ENCODE measurements at regions not wholly inside any gene's neighbourhood (a gene's known extent, or its start where the extent isn't known, plus 50 kb on each side); places are given as distances from the start of the nearest gene placed in this dataset.
"Not testable (repeated sequence)": the region's sequence is repeated elsewhere in the genome, so short reads cannot be mapped to it uniquely, and the experiment has no call there.

DNA sequence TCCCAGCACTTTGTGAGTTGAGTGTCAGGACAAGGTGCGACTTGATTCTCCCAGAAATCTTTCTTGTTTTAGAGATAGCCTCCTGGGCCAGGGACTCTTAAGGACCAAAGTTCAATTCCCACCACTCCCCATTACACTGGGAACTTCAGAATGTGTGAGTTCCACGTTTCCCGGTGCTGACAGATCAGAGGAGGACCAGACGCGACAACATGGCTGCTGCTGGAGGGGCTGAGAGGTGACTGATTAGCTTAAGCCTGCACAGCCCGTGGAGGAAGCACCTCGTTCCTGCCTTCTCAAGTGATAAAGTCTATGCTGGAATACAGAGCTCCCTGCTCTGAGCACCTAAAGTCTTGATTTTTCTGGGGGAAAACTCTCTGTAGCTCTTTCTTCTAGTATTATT is 175.2 kb upstream of the FERMT1 start:
- TF ChIP-seq, protein P1, sequence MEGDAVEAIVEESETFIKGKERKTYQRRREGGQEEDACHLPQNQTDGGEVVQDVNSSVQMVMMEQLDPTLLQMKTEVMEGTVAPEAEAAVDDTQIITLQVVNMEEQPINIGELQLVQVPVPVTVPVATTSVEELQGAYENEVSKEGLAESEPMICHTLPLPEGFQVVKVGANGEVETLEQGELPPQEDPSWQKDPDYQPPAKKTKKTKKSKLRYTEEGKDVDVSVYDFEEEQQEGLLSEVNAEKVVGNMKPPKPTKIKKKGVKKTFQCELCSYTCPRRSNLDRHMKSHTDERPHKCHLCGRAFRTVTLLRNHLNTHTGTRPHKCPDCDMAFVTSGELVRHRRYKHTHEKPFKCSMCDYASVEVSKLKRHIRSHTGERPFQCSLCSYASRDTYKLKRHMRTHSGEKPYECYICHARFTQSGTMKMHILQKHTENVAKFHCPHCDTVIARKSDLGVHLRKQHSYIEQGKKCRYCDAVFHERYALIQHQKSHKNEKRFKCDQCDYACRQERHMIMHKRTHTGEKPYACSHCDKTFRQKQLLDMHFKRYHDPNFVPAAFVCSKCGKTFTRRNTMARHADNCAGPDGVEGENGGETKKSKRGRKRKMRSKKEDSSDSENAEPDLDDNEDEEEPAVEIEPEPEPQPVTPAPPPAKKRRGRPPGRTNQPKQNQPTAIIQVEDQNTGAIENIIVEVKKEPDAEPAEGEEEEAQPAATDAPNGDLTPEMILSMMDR (IDR thresholded peaks at IDR 0.05; ENCODE audit: borderline replicate concordance, insufficient read depth, low read depth, low read length) = no peak

DNA sequence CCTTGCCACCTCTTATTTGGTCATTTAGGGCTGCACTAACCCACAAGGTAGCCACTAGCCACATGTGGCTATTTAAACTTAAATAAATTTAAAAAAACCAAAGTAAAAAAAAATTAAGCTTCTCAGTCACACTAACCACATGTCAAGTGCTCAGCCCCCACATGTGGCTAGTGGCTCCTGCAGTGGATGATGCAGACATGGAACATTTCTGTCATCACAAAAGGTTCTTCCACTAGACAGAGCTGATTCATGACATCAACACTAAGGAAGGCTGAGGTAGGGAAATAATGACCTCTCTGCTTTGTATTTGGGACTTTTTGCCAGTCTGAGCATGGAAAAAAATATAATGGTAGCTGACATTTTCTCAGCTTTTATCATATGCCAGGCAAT is 173.0 kb upstream of the FERMT1 start:
- no peak overlapping the region for H3K4me3 ChIP-seq (ENCODE audit: low read depth, low read length)
- TF ChIP-seq, protein P1 (IDR thresholded peaks at IDR 0.05; ENCODE audit: borderline replicate concordance, insufficient read depth, low read depth, low read length) = no peak

More for the DNA sequence above, 175.2 kb upstream of the FERMT1 start:
- H3K4me3 ChIP-seq (ENCODE audit: low read depth, low read length) = no peak overlapping the region

DNA sequence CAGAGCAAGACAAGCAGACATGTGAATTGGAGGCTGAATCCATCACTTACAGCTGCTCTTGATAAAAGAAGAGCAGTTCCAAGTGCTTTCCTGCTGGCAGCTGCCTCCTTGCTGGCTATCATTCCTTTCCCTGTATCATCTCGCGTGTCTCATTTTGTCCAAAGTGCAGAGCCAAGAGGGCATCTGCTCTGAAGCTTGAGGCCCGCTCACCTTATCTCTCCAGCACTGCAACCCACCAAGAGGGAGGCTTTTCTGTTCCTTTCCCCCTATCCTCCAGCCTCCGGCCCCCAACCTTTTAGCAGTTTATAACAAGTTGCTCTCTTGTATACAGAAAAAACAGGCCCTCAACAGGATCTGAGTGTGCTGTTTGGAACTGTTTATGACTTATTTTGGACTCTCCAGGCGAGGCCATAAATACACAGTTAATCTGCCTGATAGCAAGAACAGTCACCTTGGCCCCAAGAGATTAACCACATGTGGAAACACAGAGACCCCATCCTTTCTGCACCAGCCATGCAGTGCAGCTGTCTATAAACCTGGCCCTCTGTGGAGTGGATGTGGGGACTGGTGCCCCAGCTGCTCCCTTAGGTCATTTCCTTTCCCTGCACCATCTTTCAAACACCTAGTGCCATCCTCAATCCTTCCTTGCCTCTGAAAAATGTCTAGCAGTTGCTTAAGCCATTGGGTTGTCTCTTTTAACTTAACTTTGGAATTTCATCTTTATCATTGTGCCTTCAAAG is 172.5 kb upstream of the FERMT1 start:
- TF ChIP-seq, protein P1 (IDR thresholded peaks at IDR 0.05; ENCODE audit: borderline replicate concordance, insufficient read depth, low read depth, low read length) = no peak
- no peak overlapping the region for H3K4me3 ChIP-seq (ENCODE audit: low read depth, low read length)

DNA sequence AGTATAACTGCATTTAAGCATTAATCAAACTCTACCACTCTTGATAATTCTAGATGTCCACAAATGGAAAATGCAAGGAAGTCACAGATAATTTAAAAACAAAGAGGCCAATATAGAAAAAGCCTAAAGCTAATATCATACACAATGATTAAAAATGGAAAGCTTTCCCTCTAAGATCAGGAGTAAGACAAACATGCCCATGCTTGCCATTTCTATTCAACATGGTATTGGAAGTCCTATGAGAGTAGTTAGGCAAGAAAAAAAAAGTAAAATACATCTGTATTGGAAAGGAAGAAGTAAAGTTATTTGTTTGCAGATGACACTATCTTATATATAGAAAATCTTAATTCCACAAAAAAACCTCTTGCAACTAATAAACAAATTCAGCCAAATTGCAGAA is 164.6 kb upstream of the FERMT1 start:
- TF ChIP-seq, protein P1 (IDR thresholded peaks at IDR 0.05; ENCODE audit: borderline replicate concordance, insufficient read depth, low read depth, low read length) = no peak

DNA sequence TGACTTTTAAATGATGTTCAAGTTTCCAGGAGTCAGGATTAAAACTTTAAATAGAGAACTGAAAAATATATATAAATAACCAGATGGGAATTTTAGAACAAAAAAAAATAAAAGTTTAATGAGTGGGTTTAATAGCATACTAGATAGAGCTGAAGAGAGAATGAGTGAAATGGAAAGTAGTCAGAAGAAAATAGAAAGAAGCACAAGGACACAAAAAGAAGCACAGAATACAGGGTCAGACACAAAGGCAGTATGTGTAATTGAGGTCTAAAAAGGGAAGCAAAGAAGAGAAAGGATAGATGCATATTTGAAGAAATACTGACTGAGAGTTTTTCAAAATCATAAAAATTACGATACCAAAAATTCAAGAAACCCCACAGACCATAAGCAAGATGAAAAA is 159.8 kb upstream of the FERMT1 start:
- no peak overlapping the region for H3K4me3 ChIP-seq (ENCODE audit: low read depth, low read length)
- TF ChIP-seq, protein P1 (IDR thresholded peaks at IDR 0.05; ENCODE audit: borderline replicate concordance, insufficient read depth, low read depth, low read length) = no peak

More for the DNA sequence above, 164.6 kb upstream of the FERMT1 start:
- no peak overlapping the region for H3K4me3 ChIP-seq (ENCODE audit: low read depth, low read length)

DNA sequence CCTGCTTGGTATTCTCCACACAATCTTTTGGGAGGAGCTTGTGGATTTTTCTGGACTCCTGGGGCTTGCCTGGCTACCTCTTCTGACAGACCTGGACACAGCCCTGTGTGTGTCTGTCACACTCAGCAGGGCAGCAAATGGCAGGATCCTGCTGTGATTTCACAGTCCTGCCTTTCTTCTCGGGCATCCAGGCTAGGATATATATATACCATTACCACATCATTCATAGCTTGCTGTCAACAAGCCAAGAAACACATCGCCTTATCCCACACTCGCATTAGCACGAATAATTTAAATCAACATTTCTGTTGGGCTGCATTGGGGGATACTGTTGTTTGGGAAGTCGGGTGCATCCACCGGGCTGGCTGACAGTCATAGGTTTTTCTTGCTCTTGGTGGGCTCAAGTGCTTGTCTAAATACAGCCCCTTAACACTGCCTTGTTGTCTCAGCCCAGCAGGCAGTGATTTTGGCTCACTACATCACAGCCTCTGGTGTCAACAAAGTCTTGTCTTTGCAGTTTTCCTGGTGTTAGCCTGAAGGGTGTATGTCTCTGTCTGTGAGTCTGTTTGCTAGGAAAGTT is 154.9 kb upstream of the FERMT1 start:
- TF ChIP-seq, protein P1 (IDR thresholded peaks at IDR 0.05; ENCODE audit: borderline replicate concordance, insufficient read depth, low read depth, low read length) = no peak
- H3K4me3 ChIP-seq (ENCODE audit: low read depth, low read length) = no peak overlapping the region

DNA sequence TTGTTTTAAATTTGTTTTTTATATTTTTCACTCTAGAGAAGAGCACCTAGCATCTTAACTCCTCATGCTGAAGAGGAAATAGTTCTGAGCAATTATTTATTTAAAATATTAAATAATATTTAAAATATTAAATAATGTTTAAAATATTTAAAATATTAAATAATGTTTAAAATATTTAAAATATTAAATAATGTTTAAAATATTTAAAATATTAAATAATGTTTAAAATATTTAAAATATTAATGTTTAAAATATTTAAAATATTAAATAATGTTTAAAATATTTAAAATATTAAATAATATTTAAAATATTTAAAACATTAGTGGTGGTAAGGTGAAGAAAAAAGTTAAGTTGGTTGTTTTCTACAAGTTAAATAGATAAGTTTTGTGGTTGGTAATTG is 147.6 kb upstream of the FERMT1 start:
- not testable (repeated sequence) for H3K4me3 ChIP-seq (ENCODE audit: low read depth, low read length)

Measured in GM12875 (cell line).